Right kidney (tissue), 1 donor: ENCODE measurements at regions not wholly inside any gene's neighbourhood (a gene's known extent, or its start where the extent isn't known, plus 50 kb on each side); places are given as distances from the start of the nearest gene placed in this dataset.
"Not testable (repeated sequence)": the region's sequence is repeated elsewhere in the genome, so short reads cannot be mapped to it uniquely, and the experiment has no call there.

Experiments
- DNase-seq: peaks from one replicate; pipeline ENCODE4 v3.0.0-alpha.2; 2016

DNA sequence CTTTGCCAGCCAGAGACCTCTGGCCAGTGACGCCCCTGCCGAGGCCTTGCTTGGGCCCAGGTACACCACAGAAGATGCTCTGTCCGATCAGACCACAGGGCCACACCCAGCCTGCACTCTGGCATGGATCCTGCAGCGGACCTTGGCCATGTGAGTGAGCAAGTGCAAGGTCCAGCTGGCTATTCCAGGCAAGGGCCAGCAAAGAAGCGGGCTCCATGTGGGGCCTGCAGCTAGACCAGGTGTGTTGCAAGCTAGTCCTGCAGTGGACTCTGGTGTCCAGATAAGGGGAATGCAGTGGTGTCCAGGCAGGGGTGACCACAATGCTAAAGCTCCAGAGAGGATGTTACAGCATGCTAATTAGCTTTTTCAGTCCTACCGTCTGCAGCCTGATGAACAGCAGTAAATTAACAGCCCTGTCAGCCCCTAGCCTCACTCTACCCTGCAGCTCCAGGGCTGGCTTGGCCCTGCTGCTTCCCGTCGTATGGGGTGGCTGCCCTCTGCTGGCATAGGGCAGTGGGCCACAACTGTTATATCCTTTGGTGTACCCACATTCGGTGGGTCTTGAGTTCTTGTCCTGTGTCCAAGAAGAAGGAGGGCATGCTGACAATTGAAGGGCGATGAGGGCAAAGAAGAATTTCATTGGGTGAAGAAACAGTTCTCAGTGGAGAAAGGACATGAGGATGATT lies 284.5 kb upstream of the POU5F2 start:
- DNase-seq = no peak

DNA sequence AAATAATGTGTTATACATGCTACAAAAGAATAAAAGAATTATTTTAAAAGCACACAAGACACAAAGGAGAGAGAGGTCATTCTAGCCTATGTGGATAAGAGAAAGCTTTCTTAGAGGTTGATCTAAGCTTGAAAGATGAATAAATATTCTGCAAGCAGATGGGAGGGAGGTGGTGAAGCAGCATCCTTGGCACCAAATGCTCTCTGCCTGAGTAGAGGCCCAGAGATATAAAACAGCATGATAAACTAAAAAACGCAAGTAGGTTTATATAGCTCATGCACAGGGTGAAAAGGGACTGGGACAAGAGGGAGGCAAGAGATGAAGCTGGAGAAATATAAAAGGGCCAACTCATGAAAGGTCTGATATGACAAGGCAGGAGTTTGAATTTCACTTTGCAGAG lies 283.2 kb upstream of the POU5F2 start:
- DNase-seq = no peak

DNA sequence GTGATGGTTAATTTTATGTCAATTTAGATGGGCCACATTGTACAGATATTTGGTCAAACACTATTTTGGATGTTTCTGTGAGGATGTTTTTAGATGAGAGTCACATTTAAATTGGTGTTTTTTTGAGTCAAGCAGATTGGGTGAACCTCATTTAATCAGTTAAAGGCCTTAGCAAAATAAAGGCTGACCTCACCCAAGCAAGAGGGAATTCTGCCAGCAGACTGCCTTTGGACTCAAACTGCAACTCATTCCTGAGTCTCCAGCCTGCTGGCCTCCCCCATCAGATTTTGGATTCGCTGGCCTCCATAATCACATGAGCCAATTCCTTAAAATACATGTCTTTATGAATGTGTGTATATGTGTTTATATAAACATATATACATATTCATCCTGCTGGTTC lies 282.7 kb upstream of the POU5F2 start:
- DNase-seq = no peak

DNA sequence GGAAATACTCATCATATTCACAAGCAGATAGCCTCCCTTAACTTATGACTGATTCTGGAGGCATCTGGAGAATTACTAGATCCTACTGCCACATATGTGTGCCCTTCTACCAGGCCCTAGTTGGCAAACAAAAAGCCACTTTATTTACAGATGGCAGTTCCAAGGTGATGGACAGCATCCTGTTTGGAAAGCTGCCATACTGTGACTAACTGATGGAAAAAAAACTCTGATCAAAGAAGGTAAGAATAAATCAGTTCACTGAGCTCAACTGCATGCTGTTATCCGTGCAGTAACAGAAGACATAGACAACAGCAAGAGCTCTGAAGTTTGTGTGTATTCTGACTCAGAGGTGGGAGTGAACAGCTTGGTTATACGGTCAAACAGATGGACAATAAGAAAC lies 279.8 kb upstream of the POU5F2 start:
- DNase-seq = no peak

DNA sequence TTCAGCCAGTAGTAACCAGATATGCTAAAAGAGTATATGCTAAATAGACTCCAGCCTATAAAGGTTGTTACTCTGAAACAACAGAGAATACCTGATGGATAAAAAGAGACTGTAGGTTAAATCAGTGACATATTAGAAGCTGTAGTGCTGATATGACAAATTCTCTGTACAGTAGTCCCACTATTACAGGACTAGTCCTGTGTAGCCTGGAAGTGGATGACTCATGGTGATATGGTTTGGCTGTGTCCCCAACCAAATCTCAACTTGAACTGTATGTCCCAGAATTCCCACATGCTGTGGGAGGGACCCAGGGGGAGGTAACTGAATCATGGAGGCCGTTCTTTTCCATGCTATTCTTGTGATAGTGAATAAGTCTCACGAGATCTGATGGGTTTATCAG lies 276.2 kb upstream of the POU5F2 start:
- DNase-seq = no peak

DNA sequence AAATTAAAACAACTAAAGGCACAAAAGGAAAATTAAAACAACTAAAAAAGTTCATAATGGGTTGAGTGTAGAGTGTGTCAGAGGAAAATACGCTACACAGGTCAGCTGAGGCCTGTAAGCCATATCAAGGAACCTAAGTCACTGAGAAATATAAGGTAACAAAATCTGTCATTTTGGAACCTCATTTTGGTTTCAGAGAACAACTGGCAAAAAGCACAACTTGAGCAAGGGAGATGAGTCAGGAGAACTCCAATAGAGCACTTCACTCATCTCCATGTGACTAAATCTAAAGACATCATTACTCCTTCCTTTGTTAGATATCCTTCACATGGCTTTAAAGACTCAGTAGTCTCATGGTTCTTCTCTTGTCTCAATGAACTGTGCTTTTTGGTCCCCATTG lies 269.4 kb upstream of the POU5F2 start:
- DNase-seq = no peak

DNA sequence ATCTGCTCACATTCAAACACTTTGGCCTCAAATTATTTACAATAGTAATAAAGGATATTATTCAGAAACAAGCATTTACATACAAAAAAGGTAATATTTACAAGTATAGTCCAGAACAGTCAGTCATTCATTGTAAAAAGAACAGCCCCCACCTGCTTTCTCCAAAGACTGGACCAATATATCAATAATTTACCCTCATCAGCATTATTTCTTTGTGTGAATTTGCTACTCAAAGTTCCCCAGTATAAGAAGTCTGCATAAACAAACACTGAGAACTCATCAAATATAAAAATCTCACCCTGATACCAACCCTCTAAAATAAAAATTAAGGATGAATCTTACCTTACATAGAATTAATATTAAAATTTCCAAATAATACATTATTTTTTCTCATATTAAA lies 267.8 kb upstream of the POU5F2 start:
- DNase-seq = no peak

DNA sequence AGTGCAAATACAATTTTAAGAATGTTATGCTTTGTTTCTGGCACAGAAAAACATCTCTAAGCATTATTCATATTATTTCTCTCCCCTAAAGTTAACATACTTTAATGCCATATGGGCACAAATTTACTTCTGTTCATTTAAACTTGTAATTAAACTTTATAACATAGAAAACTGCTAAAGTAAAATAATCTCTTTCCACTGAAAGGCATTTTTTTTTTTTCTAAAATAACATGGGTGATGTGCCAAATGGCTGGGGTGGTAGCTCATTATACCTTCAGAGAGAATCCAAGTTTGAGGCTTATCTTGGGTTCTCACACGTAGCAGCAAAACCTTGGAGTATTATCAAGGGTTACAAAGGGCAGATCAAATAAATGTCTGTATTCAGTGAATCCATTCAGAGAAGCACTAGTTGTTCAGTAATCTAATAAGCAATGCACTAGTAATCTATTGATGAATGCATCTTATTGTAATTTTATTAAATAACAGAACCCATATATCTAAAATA lies 257.6 kb upstream of the POU5F2 start:
- no peak for DNase-seq

DNA sequence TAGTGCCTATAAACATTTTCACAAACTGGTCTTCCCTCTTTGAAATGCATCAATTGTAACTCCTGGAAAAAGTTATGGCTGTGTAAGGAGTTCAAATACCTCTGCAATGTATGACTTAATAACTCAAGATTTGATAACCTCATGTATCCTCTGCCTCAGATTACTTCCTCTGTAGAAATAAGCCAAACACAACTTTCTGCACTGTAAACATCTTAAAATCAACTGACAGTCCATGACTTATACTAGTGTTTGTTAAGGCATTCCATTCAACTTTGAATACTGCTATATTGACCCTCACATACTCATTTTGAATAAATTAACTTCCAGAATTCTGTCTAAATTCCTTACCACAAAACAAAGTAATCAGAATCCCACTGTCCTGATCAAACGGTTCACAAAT lies 256.2 kb upstream of the POU5F2 start:
- DNase-seq = no peak

DNA sequence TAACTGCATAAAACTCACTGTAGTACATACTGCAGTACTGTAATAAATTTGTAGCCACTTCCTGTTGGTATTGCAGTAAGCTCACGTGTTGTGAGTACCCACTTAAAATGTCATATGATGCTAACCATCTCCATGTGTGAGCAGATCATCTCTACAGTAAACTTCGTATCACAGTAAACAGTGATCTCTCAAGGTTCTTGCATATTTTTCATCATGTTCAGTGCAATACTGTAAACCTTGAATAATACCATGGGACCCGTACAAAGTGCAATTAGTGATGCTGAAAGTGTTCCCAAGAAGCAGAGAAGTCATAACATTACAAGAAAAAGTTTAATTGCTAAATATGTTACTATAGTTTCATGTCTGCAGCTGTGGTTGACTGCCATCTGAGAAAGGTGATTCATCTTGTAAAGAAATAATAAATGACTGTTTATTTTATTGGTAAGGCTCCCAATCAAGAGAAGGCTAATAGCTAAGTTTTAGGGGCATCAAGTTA lies 253.8 kb upstream of the POU5F2 start:
- no peak for DNase-seq

DNA sequence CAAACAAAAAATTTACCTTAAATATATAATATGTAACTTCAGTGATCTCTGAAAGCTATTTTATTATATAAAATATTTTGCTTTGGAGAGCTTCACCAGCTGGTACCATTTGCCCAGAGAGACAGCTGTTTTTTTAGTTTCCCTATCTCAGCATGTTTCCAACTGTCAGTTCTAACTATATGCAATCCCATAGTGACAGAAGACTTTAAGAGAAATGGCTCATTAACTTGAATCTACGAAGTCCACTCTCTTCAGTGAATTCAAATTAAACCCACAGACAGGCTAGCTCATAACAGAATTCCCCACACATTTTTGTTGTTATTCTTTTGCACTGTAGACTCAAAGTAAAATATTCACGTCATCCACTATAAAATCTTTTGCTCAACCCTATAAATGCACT lies 251.8 kb upstream of the POU5F2 start:
- no peak for DNase-seq

DNA sequence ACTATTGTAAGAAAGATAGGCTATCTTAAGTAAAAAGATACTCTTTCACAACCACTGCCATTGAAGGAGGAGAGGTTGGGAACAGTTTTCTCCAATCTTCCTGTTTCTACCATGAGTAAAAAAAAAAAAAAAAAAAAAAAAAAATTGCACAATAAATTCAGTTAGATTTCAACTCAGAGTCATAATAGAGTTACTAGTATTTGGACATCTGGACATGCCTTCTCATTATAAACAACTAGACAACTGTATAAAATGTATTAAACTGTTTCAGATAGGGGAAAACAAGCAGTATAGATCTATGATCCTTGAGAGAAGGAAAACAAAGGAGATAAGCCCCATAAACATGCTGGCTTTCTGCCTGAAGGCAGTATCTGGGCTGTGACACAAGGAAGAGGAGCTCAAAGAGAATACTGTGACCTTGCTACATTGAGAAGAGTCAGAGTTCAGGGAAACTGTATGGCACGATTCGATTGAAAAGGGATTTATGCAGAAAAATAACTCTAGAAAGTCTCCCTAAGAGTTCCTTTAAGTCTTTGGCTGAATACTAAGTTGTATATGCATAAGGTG lies 249.2 kb upstream of the POU5F2 start:
- no peak for DNase-seq

DNA sequence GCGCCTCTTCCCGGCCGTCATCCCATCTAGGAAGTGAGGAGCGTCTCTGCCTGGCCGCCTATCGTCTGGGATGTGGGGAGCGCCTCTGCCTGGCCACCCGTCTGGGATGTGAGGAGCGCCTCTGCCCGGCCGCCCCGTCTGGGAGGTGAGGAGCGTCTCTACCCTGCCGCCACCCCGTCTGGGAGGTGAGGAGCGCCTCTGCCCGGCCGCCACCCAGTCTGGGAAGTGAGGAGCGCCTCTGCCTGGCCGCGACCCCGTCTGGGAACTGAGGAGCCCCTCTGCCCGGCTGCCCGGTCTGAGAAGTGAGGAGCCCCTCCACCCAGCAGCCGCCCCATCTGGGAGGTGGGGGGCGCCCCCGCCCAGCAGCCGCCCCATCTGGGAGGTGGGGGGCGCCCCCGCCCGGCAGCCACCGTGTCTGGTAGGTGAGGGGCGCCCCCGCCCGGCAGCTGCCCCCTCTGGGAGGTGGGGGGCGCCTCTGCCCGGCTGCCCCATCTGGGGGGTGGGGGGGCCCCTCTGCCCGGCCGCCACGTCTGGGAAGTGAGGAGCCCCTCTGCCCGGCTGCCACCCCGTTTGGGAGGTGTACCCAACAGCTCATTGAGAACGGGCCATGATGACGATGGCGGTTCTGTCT lies 244.7 kb upstream of the POU5F2 start:
- DNase-seq = not testable (repeated sequence)

DNA sequence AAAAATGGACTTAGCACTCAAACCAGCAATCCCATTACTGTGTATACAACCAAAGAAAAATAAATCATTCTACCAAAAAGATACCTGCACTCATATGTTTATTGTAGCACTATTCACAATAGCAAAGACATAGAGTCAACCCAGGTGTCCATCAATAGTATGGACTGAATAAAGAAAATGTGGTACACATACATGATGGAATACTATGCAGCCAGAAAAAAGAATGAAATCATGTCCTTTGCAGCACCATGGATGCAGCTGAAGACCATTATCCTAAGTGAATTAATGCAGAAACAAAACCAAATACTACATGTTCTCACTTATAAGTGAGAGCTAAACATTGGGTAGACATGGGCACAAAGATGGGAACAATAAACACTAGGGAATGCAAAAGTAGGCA lies 236.8 kb upstream of the POU5F2 start:
- DNase-seq = no peak

DNA sequence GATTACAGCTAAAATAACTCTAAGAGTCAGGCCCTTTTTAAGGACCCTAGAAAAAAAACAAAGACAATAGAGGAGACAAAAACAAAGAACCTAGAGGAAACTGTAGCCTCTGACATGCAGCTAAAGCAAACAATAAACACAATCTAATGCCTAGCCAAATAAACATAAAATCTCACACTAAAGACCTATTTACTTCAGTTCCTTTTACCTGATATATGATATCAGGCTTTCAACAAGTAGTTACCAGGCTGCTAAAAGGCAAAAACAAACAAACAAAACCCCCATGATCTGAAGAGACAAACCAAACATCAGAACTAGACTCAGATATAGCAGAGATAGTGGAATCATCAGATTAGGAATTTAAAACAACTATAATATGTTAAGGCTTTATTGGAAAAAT lies 226.5 kb upstream of the POU5F2 start:
- DNase-seq = no peak

DNA sequence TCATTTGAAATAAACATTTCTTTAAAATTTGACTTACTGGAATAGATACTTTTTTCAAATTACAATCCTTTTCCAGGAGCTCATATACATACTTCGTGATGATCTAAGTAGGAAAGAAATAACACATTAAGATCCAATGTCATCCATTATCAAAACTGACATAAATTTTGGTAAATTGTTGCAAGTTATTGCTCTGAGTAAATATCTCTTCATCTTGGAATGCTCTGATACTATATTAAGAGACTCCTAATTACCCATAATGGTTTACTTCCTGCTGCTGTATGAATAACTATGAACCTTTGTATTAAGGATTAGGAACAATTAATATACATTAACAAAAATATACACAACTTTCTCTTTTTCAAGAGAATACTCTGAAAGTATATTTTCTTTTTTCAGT lies 223.0 kb upstream of the POU5F2 start:
- DNase-seq = no peak

DNA sequence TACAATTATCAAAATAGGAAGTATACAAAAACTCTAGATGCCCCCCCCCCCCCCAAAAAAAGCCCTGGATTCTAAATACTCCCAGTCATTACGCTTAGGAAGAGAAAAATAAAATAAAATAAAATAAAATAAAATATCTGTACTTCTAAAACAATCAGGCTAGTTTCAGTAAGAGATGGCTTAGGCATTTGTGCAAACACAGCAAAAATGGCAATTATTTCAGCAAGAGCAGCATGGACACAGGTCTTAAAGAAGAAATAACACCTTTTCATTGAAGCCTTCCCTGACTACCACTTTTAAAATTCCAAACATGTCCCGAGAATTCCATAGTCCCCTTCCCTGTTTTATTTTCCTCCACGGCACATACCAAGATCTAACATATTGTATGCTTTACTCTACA lies 218.6 kb upstream of the POU5F2 start:
- no peak for DNase-seq

DNA sequence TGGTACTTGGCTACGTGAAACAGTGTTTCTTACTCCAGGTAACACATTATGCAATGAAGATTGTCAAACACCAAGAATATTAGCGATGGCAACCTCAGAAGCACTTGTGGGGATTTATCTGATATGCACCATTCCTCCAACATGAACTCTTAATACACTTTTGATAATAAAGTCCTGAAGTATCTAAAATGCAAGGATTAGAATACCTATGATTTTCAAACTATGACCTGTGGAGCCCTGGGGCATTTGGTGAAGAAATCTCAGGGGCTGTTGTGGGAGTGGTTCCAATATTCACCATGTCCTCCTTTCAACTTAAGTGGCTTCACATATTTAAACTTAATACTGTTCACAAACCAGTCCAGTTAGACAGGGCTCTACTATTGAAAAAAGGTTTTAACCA lies 214.6 kb upstream of the POU5F2 start:
- no peak for DNase-seq

DNA sequence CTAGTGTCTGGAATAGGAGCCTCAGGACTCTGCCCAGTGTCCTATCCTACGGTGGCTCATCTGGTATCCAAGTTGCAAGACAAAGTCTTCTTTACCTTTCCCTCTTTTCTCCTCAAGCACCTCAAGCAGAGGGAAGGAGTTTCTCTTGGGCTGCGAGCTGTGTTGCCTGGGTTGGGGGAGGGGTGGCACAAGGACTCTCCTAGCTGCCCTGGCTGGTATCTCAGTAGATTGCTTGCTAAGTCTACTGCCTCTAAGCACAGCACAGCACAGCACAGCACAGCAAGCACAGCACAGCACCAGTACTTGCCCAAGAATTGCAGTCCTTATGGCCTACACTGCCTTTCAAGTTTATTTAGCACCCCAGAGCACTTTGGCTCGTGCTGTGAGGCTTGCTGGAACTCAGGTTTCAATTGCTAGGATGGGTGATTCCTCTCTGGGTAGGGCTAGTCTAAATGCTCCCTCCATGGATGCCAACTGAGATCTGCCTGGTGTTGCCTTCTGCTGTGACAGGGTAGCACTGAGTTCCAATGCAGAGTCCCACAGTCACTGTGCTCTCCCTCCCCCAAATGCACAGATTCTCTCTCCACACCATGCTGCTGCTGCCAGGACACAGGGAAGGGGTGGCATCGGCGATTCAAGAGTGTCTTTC lies 213.1 kb upstream of the POU5F2 start:
- DNase-seq = no peak

DNA sequence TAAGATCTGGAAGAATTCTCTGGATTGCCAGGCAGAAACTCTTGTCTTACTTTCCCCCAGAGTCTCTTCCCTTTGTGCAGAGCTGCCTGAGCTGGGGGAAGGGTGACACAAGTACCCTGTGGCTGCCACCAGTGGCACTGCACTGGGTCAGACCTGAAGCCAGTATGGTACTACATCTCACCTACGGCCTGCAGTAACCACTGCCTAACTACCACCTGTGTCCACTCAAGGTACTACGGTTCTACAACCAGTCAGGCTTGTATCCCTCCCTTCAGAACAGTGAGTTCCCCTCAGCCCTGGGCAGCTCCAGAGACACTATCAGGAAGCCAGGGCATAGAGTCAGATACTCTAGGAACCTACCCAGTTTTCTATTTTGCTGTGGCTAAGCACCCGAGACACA lies 212.0 kb upstream of the POU5F2 start:
- DNase-seq = no peak

DNA sequence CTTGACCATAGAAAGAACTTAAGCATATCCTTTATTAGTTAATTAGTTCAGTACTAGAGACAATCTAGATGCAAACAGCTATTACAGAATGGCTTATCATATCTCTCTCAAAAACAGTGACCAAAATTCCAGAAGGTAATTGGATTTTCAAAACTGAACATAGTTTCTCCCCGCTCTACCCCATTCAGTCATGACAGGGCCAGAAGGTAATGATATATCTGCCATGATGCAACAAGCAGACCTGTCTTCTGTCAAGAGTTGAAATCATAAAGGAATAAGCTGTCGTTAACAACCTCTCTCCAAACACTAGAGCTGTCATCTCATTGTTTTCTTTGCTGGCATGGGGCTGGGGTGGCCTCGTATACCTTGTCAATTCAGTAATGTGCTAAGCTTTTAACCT lies 200.5 kb upstream of the POU5F2 start:
- no peak for DNase-seq

DNA sequence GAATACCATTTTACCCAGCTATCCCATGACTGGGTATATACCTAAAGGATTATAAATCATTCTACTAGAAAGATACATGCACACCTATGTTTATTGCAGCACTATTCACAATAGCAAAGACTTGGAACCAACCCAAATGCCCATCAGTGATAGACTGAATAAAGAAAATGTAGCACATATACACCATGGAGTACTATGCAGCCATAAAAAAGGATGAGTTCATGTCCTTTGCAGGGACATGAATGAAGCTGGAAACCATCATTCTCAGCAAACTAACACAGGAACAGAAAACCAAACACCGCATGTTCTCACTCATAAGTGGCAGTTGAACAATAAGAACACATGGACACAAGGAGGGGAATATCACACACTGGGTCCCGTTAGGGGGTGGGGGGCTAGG lies 191.9 kb upstream of the POU5F2 start:
- not testable (repeated sequence) for DNase-seq

DNA sequence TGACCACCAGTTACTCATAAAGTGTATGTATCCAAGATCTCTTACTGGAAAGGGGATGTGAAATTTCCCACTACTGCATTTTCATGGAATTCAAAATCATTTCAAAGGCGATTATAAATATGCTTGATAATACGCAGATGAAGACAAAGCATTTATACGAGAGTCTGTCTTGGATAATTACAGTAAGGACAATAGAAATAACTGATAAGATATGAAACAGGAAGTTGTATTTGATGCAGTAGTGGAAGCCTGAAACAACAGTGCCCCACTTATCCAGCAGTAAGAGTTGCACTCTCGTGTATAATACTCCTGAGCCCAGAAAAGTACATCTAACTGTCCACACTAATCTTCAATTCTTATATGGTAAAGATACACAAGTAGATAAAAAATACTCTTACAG lies 188.7 kb upstream of the POU5F2 start:
- DNase-seq = no peak
